ENCODE measurements at regions not wholly inside any gene's neighbourhood (a gene's known extent, or its start where the extent isn't known, plus 50 kb on each side); places are given as distances from the start of the nearest gene placed in this dataset.

- TF ChIP-seq CTCF (IDR thresholded peaks at IDR 0.05) (no peak), POLR2AphosphoS5 (IDR thresholded peaks at IDR 0.05) (no peak), POLR2A (IDR thresholded peaks at IDR 0.05) (no peak)
Observed at GRCh38 chr3:144105542-144105941, 133.9 kb downstream of the DIPK2A start.

Data from breast epithelium (tissue), 3 donors.